AG04449 (cell line): ENCODE measurements at regions not wholly inside any gene's neighbourhood (a gene's known extent, or its start where the extent isn't known, plus 50 kb on each side); places are given as distances from the start of the nearest gene placed in this dataset.

Source experiments
- CTCF ChIA-PET: fragments of 350-600 bp; formaldehyde crosslinking; extraction: SDS; loops from one replicate; lab custom pipeline; 2021; ENCODE audit warnings: antibody characterized with exemption; lab: Yijun Ruan, JAX
- POLR2A ChIA-PET: fragments of 400-600, 350-600 bp; formaldehyde crosslinking; extraction: SDS; loops from one replicate; lab custom pipeline; 2020; ENCODE audit warnings: antibody characterized with exemption, inconsistent platforms; lab: Yijun Ruan, JAX
- DNase-seq: peaks from one replicate; pipeline ENCODE4 v3.0.0-alpha.2; 2010; ENCODE audit warnings: low read depth, low spot score
- H3K4me3 ChIP-seq: 2 replicates; pipeline ENCODE4 v1.5.1; 2011; ENCODE audit warnings: low read depth, mild to moderate bottlenecking, control low read depth, low read length
- TF ChIP-seq, protein P1 (sequence below): IDR thresholded peaks from one replicate; pipeline ENCODE4 v1.5.1; 2011; ENCODE audit warnings: mild to moderate bottlenecking, moderate library complexity, low read length, control low read depth, inconsistent platforms; ENCODE audit not compliant: insufficient read depth; ENCODE audit errors: missing control alignments

GRCh38 chr5:98307811-98308210 is 465.7 kb upstream of the RGMB start:
- TF ChIP-seq, protein P1, sequence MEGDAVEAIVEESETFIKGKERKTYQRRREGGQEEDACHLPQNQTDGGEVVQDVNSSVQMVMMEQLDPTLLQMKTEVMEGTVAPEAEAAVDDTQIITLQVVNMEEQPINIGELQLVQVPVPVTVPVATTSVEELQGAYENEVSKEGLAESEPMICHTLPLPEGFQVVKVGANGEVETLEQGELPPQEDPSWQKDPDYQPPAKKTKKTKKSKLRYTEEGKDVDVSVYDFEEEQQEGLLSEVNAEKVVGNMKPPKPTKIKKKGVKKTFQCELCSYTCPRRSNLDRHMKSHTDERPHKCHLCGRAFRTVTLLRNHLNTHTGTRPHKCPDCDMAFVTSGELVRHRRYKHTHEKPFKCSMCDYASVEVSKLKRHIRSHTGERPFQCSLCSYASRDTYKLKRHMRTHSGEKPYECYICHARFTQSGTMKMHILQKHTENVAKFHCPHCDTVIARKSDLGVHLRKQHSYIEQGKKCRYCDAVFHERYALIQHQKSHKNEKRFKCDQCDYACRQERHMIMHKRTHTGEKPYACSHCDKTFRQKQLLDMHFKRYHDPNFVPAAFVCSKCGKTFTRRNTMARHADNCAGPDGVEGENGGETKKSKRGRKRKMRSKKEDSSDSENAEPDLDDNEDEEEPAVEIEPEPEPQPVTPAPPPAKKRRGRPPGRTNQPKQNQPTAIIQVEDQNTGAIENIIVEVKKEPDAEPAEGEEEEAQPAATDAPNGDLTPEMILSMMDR: no peak
- POLR2A ChIA-PET: no interaction called here
- DNase-seq: peak; percentile 52
- no peak overlapping the region for H3K4me3 ChIP-seq
- CTCF ChIA-PET: interaction anchor here (0.9 to 2.3 kb wide), 3 partner anchors 460 to 774 kb away, joined by 3 to 6 read pairs (median 5); no protein-coding TSS in a partner anchor

DNA sequence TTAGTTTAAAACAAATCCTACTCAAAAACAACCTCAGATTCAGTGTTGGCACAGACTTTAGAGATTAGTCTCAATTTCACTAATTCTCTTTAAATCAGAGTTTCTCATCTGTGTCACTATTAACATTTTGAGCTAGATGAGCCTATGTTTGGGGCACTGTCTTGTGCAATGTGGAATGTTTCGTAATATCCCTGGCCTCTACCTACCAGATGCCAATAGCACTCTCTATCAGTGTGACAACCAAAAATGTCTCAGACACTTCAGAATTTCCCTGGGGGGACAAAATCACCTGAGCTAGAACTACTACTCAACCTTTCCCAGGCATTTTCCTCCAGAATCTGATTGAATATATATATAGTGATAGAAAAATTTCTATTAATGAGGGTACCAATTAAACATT is 465.2 kb upstream of the RGMB start:
- POLR2A ChIA-PET: interaction anchor here (0.6 to 0.7 kb wide), 2 partner anchors 9 to 175 kb away, joined by 3 to 4 read pairs; no protein-coding TSS in a partner anchor
- H3K4me3 ChIP-seq: no peak overlapping the region
- CTCF ChIA-PET: interaction anchor here (0.9 to 2.3 kb wide), 2 partner anchors 460 to 488 kb away, joined by 5 to 6 read pairs; no protein-coding TSS in a partner anchor

DNA sequence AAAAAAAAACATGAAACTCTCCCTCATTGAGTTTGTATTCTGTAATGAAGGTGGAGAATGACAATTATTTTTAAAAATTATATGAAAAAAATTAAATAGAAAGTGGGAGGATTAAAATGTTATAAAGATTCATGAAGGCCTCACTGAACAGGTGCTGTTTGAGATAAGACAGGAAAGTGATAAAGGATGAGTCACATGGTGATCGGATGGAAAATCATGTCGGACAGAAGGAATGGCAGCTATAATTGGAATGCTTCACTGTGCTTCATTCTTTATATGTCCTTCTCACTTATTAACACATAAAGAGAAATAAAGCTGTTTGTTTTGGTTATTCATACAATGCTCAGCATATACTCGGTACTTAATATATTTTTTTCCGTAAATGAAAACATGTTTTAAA is 464.5 kb upstream of the RGMB start:
- CTCF ChIA-PET: interaction anchor here (2.3 kb wide), 1 partner anchor 459 kb away, joined by 6 read pairs; no protein-coding TSS in a partner anchor
- no peak for DNase-seq
- TF ChIP-seq, protein P1: no peak
- POLR2A ChIA-PET: interaction anchor here (0.7 to 2.0 kb wide), 2 partner anchors 10 to 199 kb away, joined by 4 to 11 read pairs; no protein-coding TSS in a partner anchor
- H3K4me3 ChIP-seq: no peak overlapping the region

More for the DNA sequence above, 465.2 kb upstream of the RGMB start:
- DNase-seq: no peak
- TF ChIP-seq, protein P1: no peak

DNA sequence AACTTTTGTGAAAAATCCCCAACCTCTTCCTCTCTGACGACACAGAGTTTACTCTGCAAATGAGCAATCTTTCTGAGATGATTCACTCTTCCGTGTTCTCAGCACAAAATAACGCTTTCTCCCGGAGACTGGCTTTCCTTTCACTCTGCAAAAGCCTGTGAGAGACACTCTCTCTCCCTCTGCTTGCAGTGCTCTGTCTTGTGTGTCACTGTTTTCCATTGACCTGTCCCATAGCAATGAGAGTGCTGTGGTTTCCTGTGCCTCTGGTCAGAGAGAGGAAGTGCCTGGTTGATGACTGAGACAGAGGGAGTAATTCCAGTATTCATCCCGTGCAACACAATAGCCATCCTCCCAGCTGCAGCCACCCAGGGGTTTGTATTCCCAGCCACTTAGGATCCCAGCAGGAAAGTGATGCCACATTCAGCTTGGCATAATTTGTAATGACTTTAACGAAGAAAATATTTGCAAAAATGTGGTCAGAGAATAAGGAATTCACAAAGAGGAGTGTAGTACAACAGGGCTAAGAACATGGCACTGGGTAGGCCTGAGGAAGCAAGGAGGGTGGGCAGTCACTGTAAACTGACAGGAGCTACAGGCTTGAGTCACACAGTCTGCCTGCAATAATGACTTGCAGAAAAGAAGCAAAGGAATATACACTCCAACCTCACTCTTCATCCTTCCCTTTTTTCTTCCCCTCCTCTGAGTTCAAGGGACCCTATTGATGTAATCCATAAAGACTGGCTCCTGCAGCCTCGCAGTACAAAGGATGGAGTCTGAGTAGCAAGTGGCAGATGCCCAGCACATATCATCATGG is 463.5 kb upstream of the RGMB start:
- CTCF ChIA-PET: no interaction called here
- peak overlapping the region; percentile 39 for H3K4me3 ChIP-seq
- peak; percentile 96 for DNase-seq
- TF ChIP-seq, protein P1: no peak
- POLR2A ChIA-PET: interaction anchor here (0.6 to 2.0 kb wide), 8 partner anchors 9 to 461 kb away, joined by 3 to 11 read pairs (median 5); no protein-coding TSS in a partner anchor

GRCh38 chr5:98314292-98314691 is 459.2 kb upstream of the RGMB start:
- no peak overlapping the region for H3K4me3 ChIP-seq
- POLR2A ChIA-PET: no interaction called here
- TF ChIP-seq, protein P1: no peak
- DNase-seq: peak; percentile 65
- CTCF ChIA-PET: interaction anchor here (0.9 to 1.4 kb wide), 2 partner anchors 455 to 457 kb away, joined by 4 to 7 read pairs; no protein-coding TSS in a partner anchor

- ChIA-PET CTCF (interaction anchor here (1.8 kb wide), 1 partner anchor 450 kb away, joined by 6 read pairs; no protein-coding TSS in a partner anchor), POLR2A (interaction anchor here (1.3 kb wide), 1 partner anchor 8 kb away, joined by 4 read pairs; no protein-coding TSS in a partner anchor)
- no peak for DNase-seq
- TF ChIP-seq, protein P1: no peak
- H3K4me3 ChIP-seq: no peak overlapping the region
These were observed 455.1 kb upstream of the RGMB start for GRCh38 chr5:98318386-98318785.
